Nucleus accumbens (tissue), 56 donors: ENCODE measurements at regions not wholly inside any gene's neighbourhood (a gene's known extent, or its start where the extent isn't known, plus 50 kb on each side); places are given as distances from the start of the nearest gene placed in this dataset.
A peak's percentile ranks its signal among the peaks of the same experiment; 100 is the strongest.

Experiments
- DNase-seq, 56 donors: peaks; one replicate each; lab custom pipeline; 2025; lab: John Stamatoyannopoulos, UW

DNA sequence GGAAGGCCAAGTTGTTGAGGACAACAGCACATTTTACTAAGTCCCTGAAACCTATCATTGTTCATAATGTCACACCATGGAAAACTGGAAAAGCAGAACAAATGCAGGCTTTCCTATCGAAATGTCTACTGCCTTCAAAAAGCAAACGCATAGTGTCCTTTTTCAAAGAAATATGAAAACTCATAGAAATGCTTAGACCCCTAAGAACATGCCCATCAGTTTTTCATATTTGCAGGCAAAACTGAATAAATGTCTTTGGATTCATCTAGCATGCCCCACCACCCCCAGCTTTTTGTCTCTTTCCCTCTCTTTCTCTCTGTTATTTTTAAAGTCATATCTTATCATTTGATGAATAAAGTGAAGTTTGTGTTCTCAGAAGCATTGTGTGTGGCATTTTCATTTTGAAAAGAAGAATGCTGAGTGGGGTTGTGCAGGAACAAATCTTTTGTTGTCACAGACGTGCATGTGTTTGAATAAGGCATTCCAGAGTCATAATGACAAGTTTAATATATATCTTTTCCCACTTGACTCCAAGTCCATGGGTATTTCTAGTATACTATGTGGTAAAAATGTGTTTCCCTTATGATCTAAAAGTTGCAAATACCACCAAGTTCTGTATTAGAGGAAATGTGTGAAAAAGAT is 2180.0 kb upstream of the PIK3C3 start:
- DNase-seq = no peak

- no peak for DNase-seq
These were observed 2181.4 kb upstream of the PIK3C3 start for GRCh38 chr18:39773646-39774045.

- no peak for DNase-seq
These were observed 2182.7 kb upstream of the PIK3C3 start for GRCh38 chr18:39772155-39772919.

GRCh38 chr18:39770399-39770798 is 2184.6 kb upstream of the PIK3C3 start:
- no peak for DNase-seq

GRCh38 chr18:39764873-39765272 is 2190.2 kb upstream of the PIK3C3 start:
- DNase-seq = no peak

DNA sequence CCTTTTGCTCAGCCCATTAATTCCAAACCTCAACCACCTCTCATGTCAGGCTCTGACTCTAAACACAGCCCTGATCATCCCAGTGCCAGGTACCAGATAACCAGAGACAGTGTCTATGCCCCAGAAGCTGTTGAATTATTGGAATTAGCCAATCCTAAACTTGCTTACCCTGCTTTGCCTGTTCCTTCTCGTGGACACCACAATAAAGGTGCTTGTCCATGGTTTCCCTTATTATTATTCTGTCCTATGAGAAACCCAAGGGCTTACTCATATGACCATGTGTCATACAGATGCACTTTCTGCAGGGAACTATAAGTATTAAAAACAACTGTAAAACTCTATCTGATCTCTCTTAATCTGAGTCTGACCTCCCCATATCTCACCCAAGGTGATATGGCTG is 2193.8 kb upstream of the PIK3C3 start:
- DNase-seq = no peak

DNA sequence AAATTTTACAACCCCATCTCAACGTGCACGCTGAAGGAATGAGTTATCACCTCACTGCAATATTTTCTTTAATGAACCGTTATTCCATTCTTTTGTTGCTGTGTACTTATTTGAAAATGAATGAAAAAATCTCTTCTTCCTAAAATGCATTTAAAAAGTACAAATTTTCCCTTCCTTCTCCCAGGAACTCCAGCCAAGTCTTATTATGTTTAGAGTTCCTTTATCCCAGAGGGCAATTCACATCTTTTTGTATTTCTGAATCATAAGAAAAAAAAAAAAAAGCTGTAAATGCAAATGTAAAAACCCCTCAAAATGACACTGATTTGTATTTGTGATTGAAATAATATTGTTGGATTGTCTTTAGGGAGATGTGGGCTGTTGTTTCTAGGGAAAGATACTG is 2194.3 kb upstream of the CELF4 start:
- DNase-seq = no peak

- DNase-seq = no peak
These were observed 2187.6 kb upstream of the CELF4 start for GRCh38 chr18:39753178-39753577.

GRCh38 chr18:39752351-39752750 is 2186.8 kb upstream of the CELF4 start:
- DNase-seq = no peak

DNA sequence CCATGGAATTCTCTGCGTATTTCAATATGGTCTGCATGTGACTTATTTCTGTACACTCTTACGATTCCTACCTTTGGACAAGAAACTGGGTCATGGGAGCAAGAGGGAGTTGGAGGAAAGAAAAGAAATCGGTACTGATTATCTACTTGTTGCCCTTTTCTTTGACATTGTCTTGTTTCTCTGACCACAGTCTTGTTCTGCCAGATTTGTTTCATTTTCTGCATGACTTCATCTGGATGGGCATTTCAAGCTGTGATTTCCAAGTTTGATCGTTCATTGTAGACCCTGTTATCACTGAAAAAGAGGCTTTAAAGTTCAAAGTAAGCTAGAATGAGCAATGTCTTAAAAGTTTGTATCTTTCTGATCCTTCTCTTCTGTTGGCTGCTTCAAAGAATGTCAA is 2186.3 kb upstream of the CELF4 start:
- no peak for DNase-seq

- no peak for DNase-seq
These were observed 2185.6 kb upstream of the CELF4 start for GRCh38 chr18:39751161-39751560.

DNA sequence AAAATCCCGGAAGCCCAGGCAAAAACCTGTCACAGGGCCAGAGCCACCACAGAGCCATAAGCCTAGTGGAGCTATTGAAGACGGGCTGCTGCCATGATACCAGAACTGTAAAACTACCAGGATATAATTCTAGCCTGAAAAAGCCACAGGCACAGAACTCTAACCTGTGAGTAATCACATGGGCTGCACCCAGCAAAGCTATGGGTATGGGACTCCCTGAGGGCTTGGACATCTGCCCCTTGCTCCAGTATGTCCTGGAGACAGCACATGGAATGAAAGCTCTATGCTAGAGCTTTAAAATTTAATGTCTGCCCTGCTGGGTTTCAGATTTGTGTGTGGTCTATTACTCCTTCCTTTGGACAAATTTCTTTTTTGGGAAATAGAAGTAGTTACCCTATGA is 2183.6 kb upstream of the CELF4 start:
- DNase-seq = no peak

- DNase-seq = no peak
These were observed 2183.1 kb upstream of the CELF4 start for GRCh38 chr18:39748727-39749126.

DNA sequence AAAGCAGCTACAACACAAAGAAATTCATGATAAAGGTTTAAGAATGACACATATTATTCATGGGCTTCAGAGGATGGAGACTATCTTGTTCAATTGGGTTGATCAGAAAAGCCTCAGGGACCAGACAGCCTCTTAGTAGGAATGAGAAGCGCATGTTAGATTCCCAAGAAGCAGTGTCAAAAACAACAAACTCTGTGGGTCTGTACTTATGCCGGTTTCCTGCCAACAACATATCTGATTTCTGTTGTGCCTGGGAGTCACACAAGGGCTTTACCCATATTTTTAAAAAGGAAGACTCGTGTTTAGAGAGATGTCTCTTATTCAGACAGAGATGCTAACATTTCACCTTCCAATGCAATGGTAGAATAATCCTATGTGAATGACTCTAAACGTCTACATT is 2180.6 kb upstream of the CELF4 start:
- no peak for DNase-seq

GRCh38 chr18:39743463-39743862 is 2177.9 kb upstream of the CELF4 start:
- no peak for DNase-seq

GRCh38 chr18:39741755-39742466 is 2176.3 kb upstream of the CELF4 start:
- DNase-seq = peak in 4 of 56 donors; percentile 1 to 21 (median 8)

- DNase-seq = no peak
These were observed 2172.3 kb upstream of the CELF4 start for GRCh38 chr18:39737869-39738268.

GRCh38 chr18:39732918-39733317 is 2167.3 kb upstream of the CELF4 start:
- DNase-seq = no peak

DNA sequence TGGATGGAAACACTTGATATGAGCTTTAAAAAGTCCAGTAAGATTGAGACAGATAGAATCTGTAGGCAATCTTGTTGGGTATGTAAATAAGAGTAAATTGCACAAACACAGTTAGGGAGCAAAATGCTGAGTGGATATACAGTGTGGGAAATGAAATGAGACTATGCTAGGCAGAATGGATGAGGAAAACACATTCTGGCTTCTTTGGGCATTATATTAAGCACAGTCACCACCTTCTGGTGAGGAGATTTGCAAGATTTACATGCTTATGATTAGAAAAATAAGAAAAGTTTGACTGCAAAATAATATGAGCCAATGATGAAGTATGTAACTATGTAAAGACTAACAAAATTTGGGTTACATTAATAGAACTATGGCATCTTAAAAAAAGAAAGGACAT is 2165.0 kb upstream of the CELF4 start:
- DNase-seq = no peak

- no peak for DNase-seq
These were observed 2159.1 kb upstream of the CELF4 start for GRCh38 chr18:39724652-39725051.

- DNase-seq = no peak
These were observed 2156.1 kb upstream of the CELF4 start for GRCh38 chr18:39721712-39722111.

GRCh38 chr18:39713961-39714360 is 2148.4 kb upstream of the CELF4 start:
- no peak for DNase-seq
